DMS153 (cell line): ENCODE measurements at regions not wholly inside any gene's neighbourhood (a gene's known extent, or its start where the extent isn't known, plus 50 kb on each side); places are given as distances from the start of the nearest gene placed in this dataset.

Source experiments
- DNase-seq: peaks from one replicate; lab custom pipeline; 2025; lab: John Stamatoyannopoulos, UW

- no peak for DNase-seq
Observed at GRCh38 chr1:69319287-69319686, 248.4 kb upstream of the LRRC7 start.

GRCh38 chr1:69320757-69321211 lies 246.9 kb upstream of the LRRC7 start:
- no peak for DNase-seq

- no peak for DNase-seq
Observed at GRCh38 chr1:69321311-69321710, 246.4 kb upstream of the LRRC7 start.

- no peak for DNase-seq
Observed at GRCh38 chr1:69328186-69328585, 239.5 kb upstream of the LRRC7 start.

GRCh38 chr1:69363236-69363635 lies 204.5 kb upstream of the LRRC7 start:
- no peak for DNase-seq

GRCh38 chr1:69373520-69373919 lies 194.2 kb upstream of the LRRC7 start:
- DNase-seq: no peak

GRCh38 chr1:69376408-69376807 lies 191.3 kb upstream of the LRRC7 start:
- DNase-seq: no peak

GRCh38 chr1:69377507-69377906 lies 190.2 kb upstream of the LRRC7 start:
- no peak for DNase-seq

GRCh38 chr1:69388044-69388443 lies 179.7 kb upstream of the LRRC7 start:
- DNase-seq: no peak

- DNase-seq: no peak
Observed at GRCh38 chr1:69400128-69400527, 167.6 kb upstream of the LRRC7 start.

GRCh38 chr1:69401879-69402278 lies 165.8 kb upstream of the LRRC7 start:
- no peak for DNase-seq

- DNase-seq: no peak
Observed at GRCh38 chr1:69403756-69404320, 163.9 kb upstream of the LRRC7 start.

GRCh38 chr1:69404486-69404885 lies 163.2 kb upstream of the LRRC7 start:
- no peak for DNase-seq

- no peak for DNase-seq
Observed at GRCh38 chr1:69406244-69406643, 161.5 kb upstream of the LRRC7 start.

- no peak for DNase-seq
Observed at GRCh38 chr1:69409731-69410456, 157.8 kb upstream of the LRRC7 start.

GRCh38 chr1:69410457-69410850 lies 157.3 kb upstream of the LRRC7 start:
- DNase-seq: no peak

- no peak for DNase-seq
Observed at GRCh38 chr1:69410893-69411292, 156.8 kb upstream of the LRRC7 start.

- no peak for DNase-seq
Observed at GRCh38 chr1:69411617-69412016, 156.1 kb upstream of the LRRC7 start.

GRCh38 chr1:69413129-69413528 lies 154.6 kb upstream of the LRRC7 start:
- DNase-seq: no peak

GRCh38 chr1:69414574-69414973 lies 153.1 kb upstream of the LRRC7 start:
- DNase-seq: no peak

GRCh38 chr1:69421286-69421685 lies 146.4 kb upstream of the LRRC7 start:
- no peak for DNase-seq

- DNase-seq: no peak
Observed at GRCh38 chr1:69425871-69426270, 141.9 kb upstream of the LRRC7 start.

- no peak for DNase-seq
Observed at GRCh38 chr1:69426401-69426800, 141.3 kb upstream of the LRRC7 start.

- no peak for DNase-seq
Observed at GRCh38 chr1:69433073-69433472, 134.6 kb upstream of the LRRC7 start.
